H9 (cell line): ENCODE measurements at regions not wholly inside any gene's neighbourhood (a gene's known extent, or its start where the extent isn't known, plus 50 kb on each side); places are given as distances from the start of the nearest gene placed in this dataset.

Source experiments
- DNase-seq: peaks from one replicate; pipeline ENCODE4 v3.0.0-alpha.2; 2017
- H2AFZ ChIP-seq: one replicate; pipeline ENCODE4 v1.6.1; 2013; ENCODE audit warnings: mild to moderate bottlenecking, low read length, control low read depth, moderate library complexity
- H2AK5ac ChIP-seq: 2 replicates; pipeline ENCODE4 v1.6.1; 2013; ENCODE audit warnings: low read length, control low read depth, mixed read lengths; ENCODE audit not compliant: insufficient read length
- H2BK120ac ChIP-seq: one replicate; pipeline ENCODE4 v1.6.1; 2013; ENCODE audit warnings: low read depth, mild to moderate bottlenecking, low read length, control low read depth, inconsistent platforms; ENCODE audit not compliant: poor library complexity, severe bottlenecking
- H2BK12ac ChIP-seq: 2 replicates; pipeline ENCODE4 v1.6.1; 2013; ENCODE audit warnings: low read length, control low read depth, mixed read lengths, low read depth; ENCODE audit not compliant: insufficient read length
- H2BK15ac ChIP-seq: 2 replicates; pipeline ENCODE4 v1.6.1; 2013; ENCODE audit warnings: low read depth, low read length, control low read depth
- H2BK20ac ChIP-seq: one replicate; pipeline ENCODE4 v1.6.1; 2013; ENCODE audit warnings: low read depth, mild to moderate bottlenecking, low read length, control low read depth, inconsistent platforms; ENCODE audit not compliant: poor library complexity, severe bottlenecking
- H2BK5ac ChIP-seq: 2 replicates; pipeline ENCODE4 v1.6.1; 2013; ENCODE audit warnings: low read length, control low read depth, mixed read lengths; ENCODE audit not compliant: insufficient read length
- H3K14ac ChIP-seq: 2 replicates; pipeline ENCODE4 v1.6.1; 2013; ENCODE audit warnings: low read length, control low read depth; ENCODE audit not compliant: insufficient read depth
- H3K18ac ChIP-seq: 2 replicates; pipeline ENCODE4 v1.6.1; 2013; ENCODE audit warnings: low read depth, mild to moderate bottlenecking, mixed read lengths, low read length, control low read depth; ENCODE audit not compliant: insufficient read length
- H3K23ac ChIP-seq: 2 replicates; pipeline ENCODE4 v1.6.1; 2013; ENCODE audit warnings: low read length, control low read depth, mixed read lengths, low read depth; ENCODE audit not compliant: insufficient read length
- H3K23me2 ChIP-seq: 2 replicates; pipeline ENCODE4 v1.6.1; 2013; ENCODE audit warnings: low read depth, mild to moderate bottlenecking, mixed read lengths, low read length, control low read depth; ENCODE audit not compliant: insufficient read length, poor library complexity, severe bottlenecking
- H3K27ac ChIP-seq: 2 replicates; pipeline ENCODE4 v1.5.1; 2013; ENCODE audit warnings: low read length, control low read depth, mixed read lengths, low read depth; ENCODE audit not compliant: insufficient read length
- H3K27me3 ChIP-seq: 2 replicates; pipeline ENCODE4 v1.6.1; 2013; ENCODE audit warnings: low read length, control low read depth, inconsistent platforms; ENCODE audit not compliant: insufficient read depth
- H3K4ac ChIP-seq: 2 replicates; pipeline ENCODE4 v1.6.1; 2013; ENCODE audit warnings: low read depth, mild to moderate bottlenecking, control low read depth, inconsistent platforms, low read length, moderate library complexity
- H3K4me1 ChIP-seq: 2 replicates; pipeline ENCODE4 v1.6.1; 2013; ENCODE audit warnings: low read length, control low read depth, inconsistent platforms; ENCODE audit not compliant: insufficient read depth
- H3K4me2 ChIP-seq: 2 replicates; pipeline ENCODE4 v1.6.1; 2013; ENCODE audit warnings: low read length, control low read depth, mixed read lengths; ENCODE audit not compliant: insufficient read length, insufficient read depth
- H3K56ac ChIP-seq: 2 replicates; pipeline ENCODE4 v1.6.1; 2013; ENCODE audit warnings: low read depth, mild to moderate bottlenecking, mixed read lengths, low read length, control low read depth; ENCODE audit not compliant: insufficient read length
- H3K79me1 ChIP-seq: 2 replicates; pipeline ENCODE4 v1.6.1; 2013; ENCODE audit warnings: low read depth, mild to moderate bottlenecking, moderate library complexity, low read length, control low read depth, inconsistent platforms; ENCODE audit not compliant: insufficient read depth, poor library complexity, severe bottlenecking
- H3K79me2 ChIP-seq: 2 replicates; pipeline ENCODE4 v1.6.1; 2013; ENCODE audit warnings: low read length, control low read depth, inconsistent platforms; ENCODE audit not compliant: insufficient read depth
- H3K9ac ChIP-seq: 2 replicates; pipeline ENCODE4 v1.6.1; 2013; ENCODE audit warnings: low read length, control low read depth, mixed read lengths; ENCODE audit not compliant: insufficient read length; ENCODE audit errors: extremely low read depth
- H3K9me3 ChIP-seq: one replicate; pipeline ENCODE4 v1.6.1; 2013; ENCODE audit warnings: low read depth, low read length, inconsistent platforms; ENCODE audit not compliant: control insufficient read depth
- H3T11ph ChIP-seq: one replicate; pipeline ENCODE4 v1.6.1; 2013; ENCODE audit warnings: mild to moderate bottlenecking, low read length, control low read depth, inconsistent platforms
- H4K20me1 ChIP-seq: one replicate; pipeline ENCODE4 v1.6.1; 2013; ENCODE audit not compliant: control insufficient read depth, insufficient read length, insufficient read depth
- H4K5ac ChIP-seq: 2 replicates; pipeline ENCODE4 v1.6.1; 2013; ENCODE audit warnings: low read depth, mild to moderate bottlenecking, mixed read lengths, low read length, control low read depth; ENCODE audit not compliant: insufficient read length
- H4K8ac ChIP-seq: replicated peaks from 2 replicates; pipeline ENCODE4 v1.6.1; 2013; ENCODE audit warnings: low read length, control low read depth, mixed read lengths, low read depth; ENCODE audit not compliant: insufficient read length
- H4K91ac ChIP-seq: 2 replicates; pipeline ENCODE4 v1.6.1; 2013; ENCODE audit warnings: low read depth, mild to moderate bottlenecking, moderate library complexity, mixed read lengths, low read length, control low read depth; ENCODE audit not compliant: insufficient read length
- H3K27ac Mint-ChIP-seq, 3 experiments: 2 replicates in 2 of 3; 3 replicates in 1 of 3; pipeline ENCODE4 v1.8.0; 2020 to 2021; ENCODE audit warnings: mixed read lengths in 3 of 3, mild to moderate bottlenecking in 1 of 3, moderate library complexity in 1 of 3
- H3K27me3 Mint-ChIP-seq: 2 replicates; pipeline ENCODE4 v1.8.0; 2021; ENCODE audit warnings: low read depth, mild to moderate bottlenecking, moderate library complexity, mixed read lengths
- H3K36me3 Mint-ChIP-seq, 3 experiments: 2 replicates in 2 of 3; 3 replicates in 1 of 3; pipeline ENCODE4 v1.8.0; 2020 to 2021; ENCODE audit warnings: low read depth in 3 of 3, mixed read lengths in 3 of 3; ENCODE audit not compliant: insufficient read depth in 1 of 3
- H3K4me1 Mint-ChIP-seq, 2 experiments: 2 replicates each; pipeline ENCODE4 v1.8.0; 2020; ENCODE audit warnings: mixed read lengths in 2 of 2
- H3K4me3 Mint-ChIP-seq, 2 experiments: 2 replicates in 1 of 2; 3 replicates in 1 of 2; pipeline ENCODE4 v1.8.0; 2020 to 2021; ENCODE audit warnings: mild to moderate bottlenecking in 2 of 2, mixed read lengths in 2 of 2, moderate library complexity in 1 of 2
- H3K9me3 Mint-ChIP-seq, 2 experiments: 2 replicates in 1 of 2; 3 replicates in 1 of 2; pipeline ENCODE4 v1.8.0; 2020; ENCODE audit warnings: mild to moderate bottlenecking in 2 of 2, mixed read lengths in 2 of 2, moderate library complexity in 1 of 2
- WGBS: extraction: QIAGEN DNeasy Blood & Tissue Kit; methylation state at CpG from one replicate; pipeline ENCODE4 v1.1.7; 2013; ENCODE audit warnings: missing lambda C conversion rate, low lambda C conversion rate, mixed read lengths; ENCODE audit not compliant: insufficient read length; ENCODE audit errors: extremely low coverage; 5-methylcytosine and 5-hydroxymethylcytosine counted together
- TF ChIP-seq, protein P1 (sequence below): fragments of 200-600 bp; sonication (generic); conservative IDR thresholded peaks from 3 replicates; pipeline ENCODE4 v1.8.0; 2021; ENCODE audit warnings: antibody characterized with exemption, mild to moderate bottlenecking

DNA sequence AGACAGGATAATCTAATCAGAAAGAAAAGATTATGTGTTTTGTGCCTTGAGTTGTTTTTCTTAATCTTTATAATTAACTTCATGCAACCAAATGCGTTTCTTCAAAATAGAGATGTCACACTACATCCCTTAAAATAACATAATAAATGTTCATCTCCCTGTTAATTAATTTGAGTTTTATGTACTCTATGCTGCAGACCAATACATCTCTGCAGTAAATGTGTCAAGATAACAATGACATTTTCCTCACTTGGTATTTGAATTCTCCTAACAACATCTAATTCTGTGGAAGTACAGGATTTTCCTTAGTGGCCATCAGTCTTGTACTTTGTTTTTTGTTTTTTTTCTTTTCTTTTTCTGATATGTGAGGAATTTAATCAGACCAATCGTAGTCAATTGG, 279.2 kb upstream of the TYRP1 start:
- no peak overlapping the region for H2AFZ ChIP-seq
- no peak overlapping the region for H3K27ac ChIP-seq
- no peak overlapping the region for H4K91ac ChIP-seq
- H2BK20ac ChIP-seq: no peak overlapping the region
- Mint-ChIP-seq H3K36me3 (no peaks in the 10 kb centered on the region), H3K27me3 (no peaks in the 10 kb centered on the region), H3K9me3 (no peaks in the 10 kb centered on the region), H3K4me1 (peaks cover 4% of the 10 kb centered on the region in 2 experiments; a peak in 1 of 4 replicates), H3K4me3 (no peak overlapping the region), H3K27ac (no peak overlapping the region)
- no peak overlapping the region for H3K14ac ChIP-seq
- H4K20me1 ChIP-seq: no peaks in the 10 kb centered on the region
- no peak overlapping the region for H3K4me2 ChIP-seq
- H3K56ac ChIP-seq: no peak overlapping the region
- H3K9me3 ChIP-seq: no peaks in the 10 kb centered on the region
- H3K79me2 ChIP-seq: no peaks in the 10 kb centered on the region
- H3K4me1 ChIP-seq: no peaks in the 10 kb centered on the region
- H2BK120ac ChIP-seq: no peak overlapping the region
- no peak overlapping the region for H2BK12ac ChIP-seq
- no CpG with 5 or more reads among the region's 2 CpGs for WGBS
- H3K18ac ChIP-seq: no peak overlapping the region
- H2BK15ac ChIP-seq: no peak overlapping the region
- no peak overlapping the region for H3T11ph ChIP-seq
- TF ChIP-seq, protein P1, sequence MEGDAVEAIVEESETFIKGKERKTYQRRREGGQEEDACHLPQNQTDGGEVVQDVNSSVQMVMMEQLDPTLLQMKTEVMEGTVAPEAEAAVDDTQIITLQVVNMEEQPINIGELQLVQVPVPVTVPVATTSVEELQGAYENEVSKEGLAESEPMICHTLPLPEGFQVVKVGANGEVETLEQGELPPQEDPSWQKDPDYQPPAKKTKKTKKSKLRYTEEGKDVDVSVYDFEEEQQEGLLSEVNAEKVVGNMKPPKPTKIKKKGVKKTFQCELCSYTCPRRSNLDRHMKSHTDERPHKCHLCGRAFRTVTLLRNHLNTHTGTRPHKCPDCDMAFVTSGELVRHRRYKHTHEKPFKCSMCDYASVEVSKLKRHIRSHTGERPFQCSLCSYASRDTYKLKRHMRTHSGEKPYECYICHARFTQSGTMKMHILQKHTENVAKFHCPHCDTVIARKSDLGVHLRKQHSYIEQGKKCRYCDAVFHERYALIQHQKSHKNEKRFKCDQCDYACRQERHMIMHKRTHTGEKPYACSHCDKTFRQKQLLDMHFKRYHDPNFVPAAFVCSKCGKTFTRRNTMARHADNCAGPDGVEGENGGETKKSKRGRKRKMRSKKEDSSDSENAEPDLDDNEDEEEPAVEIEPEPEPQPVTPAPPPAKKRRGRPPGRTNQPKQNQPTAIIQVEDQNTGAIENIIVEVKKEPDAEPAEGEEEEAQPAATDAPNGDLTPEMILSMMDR: no peak
- no peaks in the 10 kb centered on the region for H3K27me3 ChIP-seq
- no peak overlapping the region for H2BK5ac ChIP-seq
- DNase-seq: no peak
- no peak overlapping the region for H3K23ac ChIP-seq
- H3K4ac ChIP-seq: no peak overlapping the region
- H3K23me2 ChIP-seq: no peaks in the 10 kb centered on the region
- no peak overlapping the region for H4K5ac ChIP-seq
- no peak overlapping the region for H4K8ac ChIP-seq
- no peak overlapping the region for H2AK5ac ChIP-seq
- H3K79me1 ChIP-seq: no peaks in the 10 kb centered on the region
- no peak overlapping the region for H3K9ac ChIP-seq
